GM23338 (cell line): ENCODE measurements at regions not wholly inside any gene's neighbourhood (a gene's known extent, or its start where the extent isn't known, plus 50 kb on each side); places are given as distances from the start of the nearest gene placed in this dataset.
"Not testable (repeated sequence)": the region's sequence is repeated elsewhere in the genome, so short reads cannot be mapped to it uniquely, and the experiment has no call there.

ENCODE experiments used
- ATAC-seq: fragments of 200-7000 bp; cut with Tn5 transposase; 3 replicates; pipeline ENCODE4 v1.9.1; 2020
- DNase-seq: peaks from one replicate; pipeline ENCODE4 v3.0.0-alpha.2; 2015; ENCODE audit warnings: low spot score
- H2AFZ ChIP-seq: fragments of 200-600 bp; sonication (generic); 2 replicates; pipeline ENCODE4 v1.8.0; 2016; ENCODE audit warnings: antibody characterized with exemption, mild to moderate bottlenecking, moderate library complexity
- H3F3A ChIP-seq: fragments of 200-600 bp; sonication (generic); replicated peaks from 2 replicates; pipeline ENCODE4 v1.8.0; 2017; ENCODE audit warnings: antibody characterized with exemption, mixed run types, low read depth
- H3K27ac ChIP-seq: fragments of 200-600 bp; sonication (generic); 2 replicates; pipeline ENCODE4 v1.6.1; 2016; ENCODE audit warnings: low read depth
- H3K27me3 ChIP-seq: fragments of 200-600 bp; sonication (generic); 2 replicates; pipeline ENCODE4 v1.8.0; 2016; ENCODE audit warnings: mild to moderate bottlenecking, mixed run types, moderate library complexity; ENCODE audit not compliant: insufficient read depth
- H3K36me3 ChIP-seq: fragments of 200-600 bp; sonication (generic); 2 replicates; pipeline ENCODE4 v1.8.0; 2016; ENCODE audit warnings: mild to moderate bottlenecking; ENCODE audit not compliant: insufficient read depth
- H3K4me1 ChIP-seq: fragments of 200-600 bp; sonication (generic); 2 replicates; pipeline ENCODE4 v1.8.0; 2016; ENCODE audit warnings: mild to moderate bottlenecking, moderate library complexity; ENCODE audit not compliant: insufficient read depth
- H3K4me2 ChIP-seq: fragments of 200-600 bp; sonication (generic); 2 replicates; pipeline ENCODE4 v1.7.1; 2017; ENCODE audit warnings: mixed run types
- H3K4me3 ChIP-seq: fragments of 200-600 bp; sonication (generic); 2 replicates; pipeline ENCODE4 v1.6.1; 2016; ENCODE audit warnings: mixed run types
- H3K79me2 ChIP-seq: fragments of 200-600 bp; sonication (generic); replicated peaks from 2 replicates; pipeline ENCODE4 v1.8.0; 2017; ENCODE audit warnings: mild to moderate bottlenecking; ENCODE audit not compliant: insufficient read depth
- H3K9me2 ChIP-seq: fragments of 200-600 bp; sonication (generic); 2 replicates; pipeline ENCODE4 v1.8.0; 2017; ENCODE audit not compliant: insufficient read depth
- H4K20me1 ChIP-seq: fragments of 200-600 bp; sonication (generic); replicated peaks from 2 replicates; pipeline ENCODE4 v1.8.0; 2017; ENCODE audit warnings: mild to moderate bottlenecking; ENCODE audit not compliant: insufficient read depth
- H3K27ac Mint-ChIP-seq: 2 replicates; pipeline ENCODE4 v1.8.0; 2020; ENCODE audit warnings: inconsistent platforms, mild to moderate bottlenecking, moderate library complexity, mixed read lengths
- H3K27me3 Mint-ChIP-seq: 3 replicates; pipeline ENCODE4 v1.8.0; 2022; ENCODE audit warnings: low read depth, mild to moderate bottlenecking, moderate library complexity, mixed read lengths, inconsistent platforms; ENCODE audit not compliant: insufficient read depth, poor library complexity
- H3K36me3 Mint-ChIP-seq: 3 replicates; pipeline ENCODE4 v1.8.0; 2021; ENCODE audit warnings: low read depth, mild to moderate bottlenecking, inconsistent platforms, moderate library complexity, mixed read lengths
- H3K4me1 Mint-ChIP-seq: 3 replicates; pipeline ENCODE4 v1.8.0; 2020; ENCODE audit warnings: mild to moderate bottlenecking, inconsistent platforms, mixed read lengths
- H3K4me3 Mint-ChIP-seq: 3 replicates; pipeline ENCODE4 v1.8.0; 2021; ENCODE audit warnings: moderate library complexity, mild to moderate bottlenecking, inconsistent platforms, mixed read lengths
- H3K9me3 Mint-ChIP-seq: 3 replicates; pipeline ENCODE4 v1.8.0; 2020; ENCODE audit warnings: moderate library complexity, mild to moderate bottlenecking, inconsistent platforms, mixed read lengths
- CREB1 ChIP-seq: fragments of 250-450 bp; sonication (Bioruptor Pico); IDR thresholded peaks from 2 replicates; pipeline ENCODE4 v1.5.0; 2020; ENCODE audit warnings: low read depth, mild to moderate bottlenecking, moderate library complexity
- EZH2 ChIP-seq: fragments of 200-600 bp; sonication (generic); IDR thresholded peaks from one replicate; pipeline ENCODE4 v1.8.0; 2017; ENCODE audit warnings: antibody characterized with exemption, mild to moderate bottlenecking, low read depth; ENCODE audit not compliant: unreplicated experiment
- JUNB ChIP-seq: IDR thresholded peaks from one replicate; pipeline ENCODE4 v1.6.1; 2016; ENCODE audit warnings: antibody characterized with exemption; ENCODE audit not compliant: unreplicated experiment
- STAT1 ChIP-seq: IDR thresholded peaks from one replicate; pipeline ENCODE4 v1.6.1; 2016; ENCODE audit warnings: antibody characterized with exemption; ENCODE audit not compliant: unreplicated experiment
- TF ChIP-seq, protein P1 (sequence below): fragments of 250-450 bp; sonication (Bioruptor Pico); IDR thresholded peaks from 2 replicates; pipeline ENCODE4 v1.5.0; 2020; ENCODE audit warnings: mild to moderate bottlenecking, moderate library complexity

GRCh38 chrX:40867352-40867751, 132.0 kb upstream of the MED14 start (continued):
- TF ChIP-seq, protein P1, sequence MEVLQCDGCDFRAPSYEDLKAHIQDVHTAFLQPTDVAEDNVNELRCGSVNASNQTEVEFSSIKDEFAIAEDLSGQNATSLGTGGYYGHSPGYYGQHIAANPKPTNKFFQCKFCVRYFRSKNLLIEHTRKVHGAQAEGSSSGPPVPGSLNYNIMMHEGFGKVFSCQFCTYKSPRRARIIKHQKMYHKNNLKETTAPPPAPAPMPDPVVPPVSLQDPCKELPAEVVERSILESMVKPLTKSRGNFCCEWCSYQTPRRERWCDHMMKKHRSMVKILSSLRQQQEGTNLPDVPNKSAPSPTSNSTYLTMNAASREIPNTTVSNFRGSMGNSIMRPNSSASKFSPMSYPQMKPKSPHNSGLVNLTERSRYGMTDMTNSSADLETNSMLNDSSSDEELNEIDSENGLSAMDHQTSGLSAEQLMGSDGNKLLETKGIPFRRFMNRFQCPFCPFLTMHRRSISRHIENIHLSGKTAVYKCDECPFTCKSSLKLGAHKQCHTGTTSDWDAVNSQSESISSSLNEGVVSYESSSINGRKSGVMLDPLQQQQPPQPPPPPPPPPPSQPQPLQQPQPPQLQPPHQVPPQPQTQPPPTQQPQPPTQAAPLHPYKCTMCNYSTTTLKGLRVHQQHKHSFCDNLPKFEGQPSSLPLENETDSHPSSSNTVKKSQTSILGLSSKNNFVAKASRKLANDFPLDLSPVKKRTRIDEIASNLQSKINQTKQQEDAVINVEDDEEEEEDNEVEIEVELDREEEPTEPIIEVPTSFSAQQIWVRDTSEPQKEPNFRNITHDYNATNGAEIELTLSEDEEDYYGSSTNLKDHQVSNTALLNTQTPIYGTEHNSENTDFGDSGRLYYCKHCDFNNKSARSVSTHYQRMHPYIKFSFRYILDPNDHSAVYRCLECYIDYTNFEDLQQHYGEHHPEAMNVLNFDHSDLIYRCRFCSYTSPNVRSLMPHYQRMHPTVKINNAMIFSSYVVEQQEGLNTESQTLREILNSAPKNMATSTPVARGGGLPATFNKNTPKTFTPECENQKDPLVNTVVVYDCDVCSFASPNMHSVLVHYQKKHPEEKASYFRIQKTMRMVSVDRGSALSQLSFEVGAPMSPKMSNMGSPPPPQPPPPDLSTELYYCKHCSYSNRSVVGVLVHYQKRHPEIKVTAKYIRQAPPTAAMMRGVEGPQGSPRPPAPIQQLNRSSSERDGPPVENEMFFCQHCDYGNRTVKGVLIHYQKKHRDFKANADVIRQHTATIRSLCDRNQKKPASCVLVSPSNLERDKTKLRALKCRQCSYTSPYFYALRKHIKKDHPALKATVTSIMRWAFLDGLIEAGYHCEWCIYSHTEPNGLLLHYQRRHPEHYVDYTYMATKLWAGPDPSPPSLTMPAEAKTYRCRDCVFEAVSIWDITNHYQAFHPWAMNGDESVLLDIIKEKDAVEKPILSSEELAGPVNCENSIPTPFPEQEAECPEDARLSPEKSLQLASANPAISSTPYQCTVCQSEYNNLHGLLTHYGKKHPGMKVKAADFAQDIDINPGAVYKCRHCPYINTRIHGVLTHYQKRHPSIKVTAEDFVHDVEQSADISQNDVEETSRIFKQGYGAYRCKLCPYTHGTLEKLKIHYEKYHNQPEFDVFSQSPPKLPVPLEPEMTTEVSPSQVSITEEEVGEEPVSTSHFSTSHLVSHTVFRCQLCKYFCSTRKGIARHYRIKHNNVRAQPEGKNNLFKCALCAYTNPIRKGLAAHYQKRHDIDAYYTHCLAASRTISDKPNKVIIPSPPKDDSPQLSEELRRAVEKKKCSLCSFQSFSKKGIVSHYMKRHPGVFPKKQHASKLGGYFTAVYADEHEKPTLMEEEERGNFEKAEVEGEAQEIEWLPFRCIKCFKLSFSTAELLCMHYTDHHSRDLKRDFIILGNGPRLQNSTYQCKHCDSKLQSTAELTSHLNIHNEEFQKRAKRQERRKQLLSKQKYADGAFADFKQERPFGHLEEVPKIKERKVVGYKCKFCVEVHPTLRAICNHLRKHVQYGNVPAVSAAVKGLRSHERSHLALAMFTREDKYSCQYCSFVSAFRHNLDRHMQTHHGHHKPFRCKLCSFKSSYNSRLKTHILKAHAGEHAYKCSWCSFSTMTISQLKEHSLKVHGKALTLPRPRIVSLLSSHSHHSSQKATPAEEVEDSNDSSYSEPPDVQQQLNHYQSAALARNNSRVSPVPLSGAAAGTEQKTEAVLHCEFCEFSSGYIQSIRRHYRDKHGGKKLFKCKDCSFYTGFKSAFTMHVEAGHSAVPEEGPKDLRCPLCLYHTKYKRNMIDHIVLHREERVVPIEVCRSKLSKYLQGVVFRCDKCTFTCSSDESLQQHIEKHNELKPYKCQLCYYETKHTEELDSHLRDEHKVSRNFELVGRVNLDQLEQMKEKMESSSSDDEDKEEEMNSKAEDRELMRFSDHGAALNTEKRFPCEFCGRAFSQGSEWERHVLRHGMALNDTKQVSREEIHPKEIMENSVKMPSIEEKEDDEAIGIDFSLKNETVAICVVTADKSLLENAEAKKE (CRISPR knock-in tag) = no peak
- TF ChIP-seq EZH2 = no peak

- H3K4me3 Mint-ChIP-seq = no peak overlapping the region
- ATAC-seq = no peak
- Histone ChIP-seq H3K4me1 (no peaks in the 10 kb centered on the region), H3K79me2 (no peaks in the 10 kb centered on the region), H3K36me3 (no peaks in the 10 kb centered on the region), H3K4me2 (no peak overlapping the region), H3K9me2 (0 out of 2 replicates have a peak, but pooled peaks cover 3% of the 10 kb centered on the region), H3K27me3 (no peaks in the 10 kb centered on the region), H2AFZ (no peak overlapping the region), H4K20me1 (no peaks in the 10 kb centered on the region), H3F3A (no peaks in the 10 kb centered on the region), H3K4me3 (no peak overlapping the region), H3K27ac (no peak overlapping the region)
- DNase-seq = no peak
- peaks cover 3% of the 10 kb centered on the region for H3K27me3 Mint-ChIP-seq
- peaks cover 3% of the 10 kb centered on the region; the same call in 2 of the 3 replicates for H3K4me1 Mint-ChIP-seq
- H3K27ac Mint-ChIP-seq = no peak overlapping the region
- TF ChIP-seq STAT1 (no peak), EZH2 (no peak), CREB1 (no peak), JUNB (no peak)
- H3K36me3 Mint-ChIP-seq = peaks cover 6% of the 10 kb centered on the region; the same call in 2 of the 3 replicates
- peaks cover 12% of the 10 kb centered on the region for H3K9me3 Mint-ChIP-seq
Measured at GRCh38 chrX:40868868-40869267, 133.5 kb upstream of the MED14 start.

- not testable (repeated sequence) for H3K27ac Mint-ChIP-seq, H3K4me1 Mint-ChIP-seq, H3K4me2 ChIP-seq, H3F3A ChIP-seq, H3K27me3 Mint-ChIP-seq, H3K36me3 Mint-ChIP-seq, H4K20me1 ChIP-seq, H3K79me2 ChIP-seq, H2AFZ ChIP-seq, H3K27ac ChIP-seq, H3K4me3 Mint-ChIP-seq, H3K4me3 ChIP-seq, H3K36me3 ChIP-seq, H3K9me3 Mint-ChIP-seq, H3K4me1 ChIP-seq, H3K27me3 ChIP-seq, DNase-seq, H3K9me2 ChIP-seq, ATAC-seq
Measured at GRCh38 chrX:40870982-40871381, 135.6 kb upstream of the MED14 start.
